K562 (cell line): ENCODE measurements at regions not wholly inside any gene's neighbourhood (a gene's known extent, or its start where the extent isn't known, plus 50 kb on each side); places are given as distances from the start of the nearest gene placed in this dataset.

Experiments used
- RAD51 ChIP-seq: fragments of 450-650 bp; IDR thresholded peaks from 2 replicates; pipeline ENCODE4 v1.7.1; 2016; ENCODE audit warnings: low read depth, mild to moderate bottlenecking, borderline replicate concordance
- TF ChIP-seq, protein P1 (sequence below): sonication (generic); formaldehyde crosslinking; IDR thresholded peaks from 2 replicates; pipeline ENCODE4 v1.8.0; 2023; ENCODE audit warnings: missing genetic modification reagents, mild to moderate bottlenecking, borderline replicate concordance
- TF ChIP-seq, protein P2 (sequence below): fragments of 450-650 bp; IDR thresholded peaks from 2 replicates; pipeline ENCODE4 v1.6.1; 2017; ENCODE audit warnings: antibody characterized with exemption
- TF ChIP-seq, protein P3 (sequence below): sonication (generic); formaldehyde crosslinking; IDR thresholded peaks from 2 replicates; pipeline ENCODE4 v1.8.1; 2023; ENCODE audit warnings: mild to moderate bottlenecking, missing genetic modification reagents

DNA sequence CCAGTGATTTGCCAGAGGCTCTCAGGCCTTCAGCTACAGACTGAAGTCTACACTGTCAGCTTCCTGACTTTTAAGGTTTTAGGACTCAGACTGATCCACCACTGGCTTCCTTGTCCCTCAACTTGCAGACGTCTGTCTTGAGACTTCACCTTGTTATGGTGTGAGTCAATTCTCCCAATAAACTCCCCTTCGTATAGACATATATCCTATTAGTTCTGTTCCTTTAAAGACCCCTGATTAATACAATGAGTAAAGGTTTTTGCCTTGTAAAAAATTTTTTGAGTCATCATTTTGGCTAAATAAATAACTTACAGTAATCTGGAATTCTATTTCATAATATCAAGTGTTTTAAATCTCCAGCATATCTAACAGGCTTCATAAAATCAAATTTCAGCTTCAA, 956.3 kb upstream of the CDH6 start (continued):
- TF ChIP-seq, protein P1, sequence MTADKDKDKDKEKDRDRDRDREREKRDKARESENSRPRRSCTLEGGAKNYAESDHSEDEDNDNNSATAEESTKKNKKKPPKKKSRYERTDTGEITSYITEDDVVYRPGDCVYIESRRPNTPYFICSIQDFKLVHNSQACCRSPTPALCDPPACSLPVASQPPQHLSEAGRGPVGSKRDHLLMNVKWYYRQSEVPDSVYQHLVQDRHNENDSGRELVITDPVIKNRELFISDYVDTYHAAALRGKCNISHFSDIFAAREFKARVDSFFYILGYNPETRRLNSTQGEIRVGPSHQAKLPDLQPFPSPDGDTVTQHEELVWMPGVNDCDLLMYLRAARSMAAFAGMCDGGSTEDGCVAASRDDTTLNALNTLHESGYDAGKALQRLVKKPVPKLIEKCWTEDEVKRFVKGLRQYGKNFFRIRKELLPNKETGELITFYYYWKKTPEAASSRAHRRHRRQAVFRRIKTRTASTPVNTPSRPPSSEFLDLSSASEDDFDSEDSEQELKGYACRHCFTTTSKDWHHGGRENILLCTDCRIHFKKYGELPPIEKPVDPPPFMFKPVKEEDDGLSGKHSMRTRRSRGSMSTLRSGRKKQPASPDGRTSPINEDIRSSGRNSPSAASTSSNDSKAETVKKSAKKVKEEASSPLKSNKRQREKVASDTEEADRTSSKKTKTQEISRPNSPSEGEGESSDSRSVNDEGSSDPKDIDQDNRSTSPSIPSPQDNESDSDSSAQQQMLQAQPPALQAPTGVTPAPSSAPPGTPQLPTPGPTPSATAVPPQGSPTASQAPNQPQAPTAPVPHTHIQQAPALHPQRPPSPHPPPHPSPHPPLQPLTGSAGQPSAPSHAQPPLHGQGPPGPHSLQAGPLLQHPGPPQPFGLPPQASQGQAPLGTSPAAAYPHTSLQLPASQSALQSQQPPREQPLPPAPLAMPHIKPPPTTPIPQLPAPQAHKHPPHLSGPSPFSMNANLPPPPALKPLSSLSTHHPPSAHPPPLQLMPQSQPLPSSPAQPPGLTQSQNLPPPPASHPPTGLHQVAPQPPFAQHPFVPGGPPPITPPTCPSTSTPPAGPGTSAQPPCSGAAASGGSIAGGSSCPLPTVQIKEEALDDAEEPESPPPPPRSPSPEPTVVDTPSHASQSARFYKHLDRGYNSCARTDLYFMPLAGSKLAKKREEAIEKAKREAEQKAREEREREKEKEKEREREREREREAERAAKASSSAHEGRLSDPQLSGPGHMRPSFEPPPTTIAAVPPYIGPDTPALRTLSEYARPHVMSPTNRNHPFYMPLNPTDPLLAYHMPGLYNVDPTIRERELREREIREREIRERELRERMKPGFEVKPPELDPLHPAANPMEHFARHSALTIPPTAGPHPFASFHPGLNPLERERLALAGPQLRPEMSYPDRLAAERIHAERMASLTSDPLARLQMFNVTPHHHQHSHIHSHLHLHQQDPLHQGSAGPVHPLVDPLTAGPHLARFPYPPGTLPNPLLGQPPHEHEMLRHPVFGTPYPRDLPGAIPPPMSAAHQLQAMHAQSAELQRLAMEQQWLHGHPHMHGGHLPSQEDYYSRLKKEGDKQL, result no peak
- TF ChIP-seq, protein P2, sequence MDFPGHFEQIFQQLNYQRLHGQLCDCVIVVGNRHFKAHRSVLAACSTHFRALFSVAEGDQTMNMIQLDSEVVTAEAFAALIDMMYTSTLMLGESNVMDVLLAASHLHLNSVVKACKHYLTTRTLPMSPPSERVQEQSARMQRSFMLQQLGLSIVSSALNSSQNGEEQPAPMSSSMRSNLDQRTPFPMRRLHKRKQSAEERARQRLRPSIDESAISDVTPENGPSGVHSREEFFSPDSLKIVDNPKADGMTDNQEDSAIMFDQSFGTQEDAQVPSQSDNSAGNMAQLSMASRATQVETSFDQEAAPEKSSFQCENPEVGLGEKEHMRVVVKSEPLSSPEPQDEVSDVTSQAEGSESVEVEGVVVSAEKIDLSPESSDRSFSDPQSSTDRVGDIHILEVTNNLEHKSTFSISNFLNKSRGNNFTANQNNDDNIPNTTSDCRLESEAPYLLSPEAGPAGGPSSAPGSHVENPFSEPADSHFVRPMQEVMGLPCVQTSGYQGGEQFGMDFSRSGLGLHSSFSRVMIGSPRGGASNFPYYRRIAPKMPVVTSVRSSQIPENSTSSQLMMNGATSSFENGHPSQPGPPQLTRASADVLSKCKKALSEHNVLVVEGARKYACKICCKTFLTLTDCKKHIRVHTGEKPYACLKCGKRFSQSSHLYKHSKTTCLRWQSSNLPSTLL, result no peak
- TF ChIP-seq, protein P3, sequence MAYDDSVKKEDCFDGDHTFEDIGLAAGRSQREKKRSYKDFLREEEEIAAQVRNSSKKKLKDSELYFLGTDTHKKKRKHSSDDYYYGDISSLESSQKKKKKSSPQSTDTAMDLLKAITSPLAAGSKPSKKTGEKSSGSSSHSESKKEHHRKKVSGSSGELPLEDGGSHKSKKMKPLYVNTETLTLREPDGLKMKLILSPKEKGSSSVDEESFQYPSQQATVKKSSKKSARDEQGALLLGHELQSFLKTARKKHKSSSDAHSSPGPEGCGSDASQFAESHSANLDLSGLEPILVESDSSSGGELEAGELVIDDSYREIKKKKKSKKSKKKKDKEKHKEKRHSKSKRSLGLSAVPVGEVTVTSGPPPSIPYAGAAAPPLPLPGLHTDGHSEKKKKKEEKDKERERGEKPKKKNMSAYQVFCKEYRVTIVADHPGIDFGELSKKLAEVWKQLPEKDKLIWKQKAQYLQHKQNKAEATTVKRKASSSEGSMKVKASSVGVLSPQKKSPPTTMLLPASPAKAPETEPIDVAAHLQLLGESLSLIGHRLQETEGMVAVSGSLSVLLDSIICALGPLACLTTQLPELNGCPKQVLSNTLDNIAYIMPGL, result no peak
- TF ChIP-seq RAD51, result no peak
